ENCODE measurements at regions not wholly inside any gene's neighbourhood (a gene's known extent, or its start where the extent isn't known, plus 50 kb on each side); places are given as distances from the start of the nearest gene placed in this dataset.
A peak's percentile ranks its signal among the peaks of the same experiment; 100 is the strongest.

GRCh38 chr2:66271777-66272176 is 163.1 kb upstream of the MEIS1 start (continued):
- TF ChIP-seq E2F4 (CRISPR knock-in tag; IDR thresholded peaks at IDR 0.05; ENCODE audit: borderline replicate concordance, low read depth) (no peak), FOXP1 (CRISPR knock-in tag; IDR thresholded peaks at IDR 0.05; ENCODE audit: borderline replicate concordance) (no peak), ZNF512 (CRISPR knock-in tag; IDR thresholded peaks at IDR 0.05; ENCODE audit: borderline replicate concordance) (no peak)

GRCh38 chr2:66270247-66270646 is 164.7 kb upstream of the MEIS1 start:
- H3K36me3 Mint-ChIP-seq, result no peaks in the 10 kb centered on the region
- peak overlapping the region; percentile 20 for H3K27ac Mint-ChIP-seq
- no peak overlapping the region for H3K4me3 Mint-ChIP-seq
- H3K27me3 Mint-ChIP-seq (ENCODE audit: low read depth), result no peaks in the 10 kb centered on the region
- CTCF ChIA-PET, result interaction anchor here (0.7 kb wide), 1 partner anchor 548 kb away, joined by 3 read pairs; no protein-coding TSS in a partner anchor
- H3K9me3 Mint-ChIP-seq, result no peaks in the 10 kb centered on the region
- DNase-seq (ENCODE audit: low spot score) (no peak), ATAC-seq (peak; percentile 98)
- POLR2A ChIA-PET, result no interaction called here
- TF ChIP-seq ZNF512 (CRISPR knock-in tag; IDR thresholded peaks at IDR 0.05; ENCODE audit: borderline replicate concordance) (no peak), SP1 (CRISPR knock-in tag; conservative IDR thresholded peaks at IDR 0.05) (no peak), TEAD1 (CRISPR knock-in tag; IDR thresholded peaks at IDR 0.05) (peak; percentile 37; the same call in 1 of the 2 replicates)
- peaks cover 54% of the 10 kb centered on the region for H3K4me1 Mint-ChIP-seq

GRCh38 chr2:66269166-66269565 is 165.8 kb upstream of the MEIS1 start:
- POLR2A ChIA-PET, result no interaction called here
- Mint-ChIP-seq H3K27me3 (ENCODE audit: low read depth) (no peaks in the 10 kb centered on the region), H3K4me1 (peaks cover 54% of the 10 kb centered on the region), H3K36me3 (no peaks in the 10 kb centered on the region), H3K9me3 (no peaks in the 10 kb centered on the region), H3K27ac (no peak overlapping the region), H3K4me3 (no peak overlapping the region)
- TF ChIP-seq ZNF671 (CRISPR knock-in tag; IDR thresholded peaks at IDR 0.05) (no peak), ZNF512 (CRISPR knock-in tag; IDR thresholded peaks at IDR 0.05; ENCODE audit: borderline replicate concordance) (no peak), TEAD4 (CRISPR knock-in tag; IDR thresholded peaks at IDR 0.05) (no peak), FOXK1 (CRISPR knock-in tag; IDR thresholded peaks at IDR 0.05) (no peak), ZNF219 (CRISPR knock-in tag; IDR thresholded peaks at IDR 0.05; ENCODE audit: borderline replicate concordance) (no peak), MAX (CRISPR knock-in tag; IDR thresholded peaks at IDR 0.05) (no peak), MXD4 (CRISPR knock-in tag; IDR thresholded peaks at IDR 0.05; ENCODE audit: borderline replicate concordance) (no peak), ERG (CRISPR knock-in tag; IDR thresholded peaks at IDR 0.05) (no peak)
- ATAC-seq, result no peak
- no peak for DNase-seq (ENCODE audit: low spot score)
- CTCF ChIA-PET, result no interaction called here

GRCh38 chr2:66268756-66269155 is 166.2 kb upstream of the MEIS1 start:
- Mint-ChIP-seq H3K27me3 (ENCODE audit: low read depth) (no peaks in the 10 kb centered on the region), H3K27ac (0 out of 2 replicates have a peak overlapping the region, but pooled peaks have one; percentile 38), H3K4me1 (peaks cover 50% of the 10 kb centered on the region), H3K4me3 (no peak overlapping the region), H3K36me3 (no peaks in the 10 kb centered on the region), H3K9me3 (no peaks in the 10 kb centered on the region)
- DNase-seq (ENCODE audit: low spot score) (no peak), ATAC-seq (no peak)
- ChIA-PET CTCF (no interaction called here), POLR2A (no interaction called here)
- TF ChIP-seq ATF6 (CRISPR knock-in tag; IDR thresholded peaks at IDR 0.05) (no peak), TEAD1 (CRISPR knock-in tag; IDR thresholded peaks at IDR 0.05) (no peak), OVOL2 (CRISPR knock-in tag; IDR thresholded peaks at IDR 0.05; ENCODE audit: borderline replicate concordance) (no peak), NFATC4 (CRISPR knock-in tag; IDR thresholded peaks at IDR 0.05) (no peak), E2F1 (CRISPR knock-in tag; IDR thresholded peaks at IDR 0.05) (no peak), MAX (CRISPR knock-in tag; IDR thresholded peaks at IDR 0.05) (no peak), TEAD4 (CRISPR knock-in tag; IDR thresholded peaks at IDR 0.05) (no peak)

All from WTC11 (cell line).